BLaER1 treated with 17β-estradiol and CSF1 and Interleukin-3, amounts not matched to agents 10 nM and 100 nM (cell line): ENCODE measurements at regions not wholly inside any gene's neighbourhood (a gene's known extent, or its start where the extent isn't known, plus 50 kb on each side); places are given as distances from the start of the nearest gene placed in this dataset.

Source experiments
- H3K27ac ChIP-seq, 11 experiments: shearing (Covaris generic); formaldehyde crosslinking; 2 replicates each; pipeline ENCODE4 v1.8.1; 2022
- H3K27me3 ChIP-seq, 11 experiments: shearing (Covaris generic); formaldehyde crosslinking; 2 replicates each; pipeline ENCODE4 v1.8.1; 2022
- H3K36me3 ChIP-seq, 11 experiments: shearing (Covaris generic); formaldehyde crosslinking; 2 replicates each; pipeline ENCODE4 v1.8.1; 2022
- H3K4me1 ChIP-seq, 10 experiments: shearing (Covaris generic); formaldehyde crosslinking; 2 replicates each; pipeline ENCODE4 v1.8.1; 2022
- H3K4me2 ChIP-seq, 11 experiments: shearing (Covaris generic); formaldehyde crosslinking; 2 replicates each; pipeline ENCODE4 v1.8.1; 2022
- H3K4me3 ChIP-seq, 10 experiments: shearing (Covaris generic); formaldehyde crosslinking; 2 replicates each; pipeline ENCODE4 v1.8.1; 2022
- H3K9ac ChIP-seq, 11 experiments: shearing (Covaris generic); formaldehyde crosslinking; 2 replicates each; pipeline ENCODE4 v1.8.1; 2022
- H3K9me3 ChIP-seq, 11 experiments: shearing (Covaris generic); formaldehyde crosslinking; replicated peaks in 1 of 11; 2 replicates each; pipeline ENCODE4 v1.8.1; 2022
- H4K20me1 ChIP-seq, 11 experiments: shearing (Covaris generic); formaldehyde crosslinking; 2 replicates each; pipeline ENCODE4 v1.8.1; 2022
- Cebpa-rat ChIP-seq, 11 experiments: shearing (Covaris generic); IDR thresholded peaks; 2 replicates each; pipeline ENCODE4 v1.8.1; 2022

- no peak overlapping the region for H3K9ac ChIP-seq
- peaks cover 0 to 16% (median 0%) of the 10 kb centered on the region in 11 experiments; a peak in 4 of 22 replicates for H3K27me3 ChIP-seq
- no peak overlapping the region for H3K4me3 ChIP-seq
- H3K27ac ChIP-seq: no peak overlapping the region
- TF ChIP-seq Cebpa-rat (IDR thresholded peaks at IDR 0.05): no peak
- H4K20me1 ChIP-seq: 0 out of 22 replicates have a peak, but pooled peaks cover 0 to 7% (median 0%) of the 10 kb centered on the region in 11 experiments
- H3K4me1 ChIP-seq: peaks cover 0 to 20% (median 14%) of the 10 kb centered on the region in 10 experiments; a peak in 14 of 20 replicates
- peaks cover 0 to 27% (median 11%) of the 10 kb centered on the region in 11 experiments; a peak in 10 of 22 replicates for H3K9me3 ChIP-seq
- H3K36me3 ChIP-seq: no peaks in the 10 kb centered on the region
- no peak overlapping the region for H3K4me2 ChIP-seq
These were observed 76.0 kb upstream of the C1orf174 start for GRCh38 chr1:3975903-3976630.

GRCh38 chr1:3976821-3977220 is 76.7 kb upstream of the C1orf174 start:
- Histone ChIP-seq H3K9me3 (peaks cover 0 to 29% (median 11%) of the 10 kb centered on the region in 11 experiments; a peak in 10 of 22 replicates), H4K20me1 (peaks cover 0 to 10% (median 0%) of the 10 kb centered on the region in 11 experiments; a peak in 1 of 22 replicates), H3K36me3 (no peaks in the 10 kb centered on the region), H3K9ac (no peak overlapping the region), H3K4me2 (no peak overlapping the region), H3K27ac (no peak overlapping the region), H3K27me3 (peaks cover 0 to 23% (median 0%) of the 10 kb centered on the region in 11 experiments; a peak in 5 of 22 replicates), H3K4me3 (no peak overlapping the region), H3K4me1 (peaks cover 3 to 20% (median 15%) of the 10 kb centered on the region in 10 experiments)
- no peak for TF ChIP-seq Cebpa-rat (IDR thresholded peaks at IDR 0.05)

GRCh38 chr1:3978196-3978989 is 78.3 kb upstream of the C1orf174 start:
- TF ChIP-seq Cebpa-rat (IDR thresholded peaks at IDR 0.05): no peak
- peaks cover 0 to 39% (median 0%) of the 10 kb centered on the region in 11 experiments; a peak in 5 of 22 replicates for H3K27me3 ChIP-seq

GRCh38 chr1:3978990-3979325 is 78.9 kb upstream of the C1orf174 start:
- Histone ChIP-seq H3K27ac (no peak overlapping the region), H3K4me2 (no peak overlapping the region), H3K4me3 (no peak overlapping the region), H3K36me3 (no peaks in the 10 kb centered on the region), H3K9ac (no peak overlapping the region), H3K27me3 (peaks cover 0 to 41% (median 0%) of the 10 kb centered on the region in 11 experiments; a peak in 5 of 22 replicates), H3K9me3 (peaks cover 0 to 29% (median 11%) of the 10 kb centered on the region in 11 experiments; a peak in 10 of 22 replicates), H4K20me1 (peaks cover 0 to 13% (median 0%) of the 10 kb centered on the region in 11 experiments; a peak in 1 of 22 replicates), H3K4me1 (peaks cover 24 to 36% (median 33%) of the 10 kb centered on the region in 10 experiments)
- no peak for TF ChIP-seq Cebpa-rat (IDR thresholded peaks at IDR 0.05)

More at GRCh38 chr1:3978196-3978989, 78.3 kb upstream of the C1orf174 start:
- Histone ChIP-seq H3K27ac (no peak overlapping the region), H3K9me3 (peaks cover 0 to 29% (median 11%) of the 10 kb centered on the region in 11 experiments; a peak in 10 of 22 replicates), H4K20me1 (peaks cover 0 to 13% (median 0%) of the 10 kb centered on the region in 11 experiments; a peak in 1 of 22 replicates), H3K4me1 (peaks cover 19 to 31% (median 28%) of the 10 kb centered on the region in 10 experiments), H3K36me3 (no peaks in the 10 kb centered on the region), H3K9ac (no peak overlapping the region), H3K4me3 (no peak overlapping the region), H3K4me2 (no peak overlapping the region)

GRCh38 chr1:3981261-3981660 is 81.2 kb upstream of the C1orf174 start:
- no peak for TF ChIP-seq Cebpa-rat (IDR thresholded peaks at IDR 0.05)
- H3K9me3 ChIP-seq: peaks cover 0 to 29% (median 11%) of the 10 kb centered on the region in 11 experiments; a peak in 10 of 22 replicates
- peaks cover 0 to 20% (median 0%) of the 10 kb centered on the region in 11 experiments; a peak in 3 of 22 replicates for H4K20me1 ChIP-seq
- no peak overlapping the region for H3K4me3 ChIP-seq
- peaks cover 37 to 51% (median 45%) of the 10 kb centered on the region in 10 experiments for H3K4me1 ChIP-seq
- H3K27me3 ChIP-seq: peaks cover 0 to 44% (median 0%) of the 10 kb centered on the region in 11 experiments; a peak in 5 of 22 replicates
- H3K9ac ChIP-seq: peak overlapping the region in 2 of 11 experiments; percentile 48 to 64; a peak in 2 of 22 replicates
- no peaks in the 10 kb centered on the region for H3K36me3 ChIP-seq
- H3K4me2 ChIP-seq: peak overlapping the region in 9 of 11 experiments; percentile 73 to 94 (median 85); a peak in 18 of 22 replicates
- H3K27ac ChIP-seq: peak overlapping the region in 3 of 11 experiments; percentile 69 to 78 (median 74); a peak in 5 of 22 replicates

GRCh38 chr1:3981746-3982505 is 81.9 kb upstream of the C1orf174 start:
- Histone ChIP-seq H3K36me3 (no peaks in the 10 kb centered on the region), H3K4me1 (peaks cover 37 to 51% (median 45%) of the 10 kb centered on the region in 10 experiments), H3K9me3 (peaks cover 0 to 29% (median 11%) of the 10 kb centered on the region in 11 experiments; a peak in 10 of 22 replicates), H3K4me3 (0 out of 20 replicates have a peak overlapping the region, but pooled peaks of 1 of the 10 experiments have one; percentile 31), H3K27ac (peak overlapping the region in 6 of 11 experiments; percentile 8 to 78 (median 69); a peak in 9 of 22 replicates), H3K27me3 (peaks cover 0 to 50% (median 0%) of the 10 kb centered on the region in 11 experiments; a peak in 5 of 22 replicates), H3K9ac (peak overlapping the region in 6 of 11 experiments; percentile 0 to 64 (median 35); a peak in 6 of 22 replicates), H3K4me2 (peak overlapping the region; percentile 49 to 94 (median 81); a peak in 21 of 22 replicates), H4K20me1 (peaks cover 0 to 20% (median 0%) of the 10 kb centered on the region in 11 experiments; a peak in 3 of 22 replicates)
- TF ChIP-seq Cebpa-rat (IDR thresholded peaks at IDR 0.05): no peak

GRCh38 chr1:3983181-3983580 is 83.1 kb upstream of the C1orf174 start:
- H4K20me1 ChIP-seq: peaks cover 0 to 16% (median 0%) of the 10 kb centered on the region in 11 experiments; a peak in 3 of 22 replicates
- H3K36me3 ChIP-seq: no peaks in the 10 kb centered on the region
- peaks cover 0 to 29% (median 11%) of the 10 kb centered on the region in 11 experiments; a peak in 10 of 22 replicates for H3K9me3 ChIP-seq
- H3K27me3 ChIP-seq: peaks cover 0 to 55% (median 0%) of the 10 kb centered on the region in 11 experiments; a peak in 5 of 22 replicates
- H3K27ac ChIP-seq: peak overlapping the region in 6 of 11 experiments; percentile 8 to 85 (median 72); a peak in 12 of 22 replicates
- H3K4me1 ChIP-seq: peaks cover 37 to 51% (median 45%) of the 10 kb centered on the region in 10 experiments
- H3K4me3 ChIP-seq: no peak overlapping the region
- H3K9ac ChIP-seq: peak overlapping the region in 5 of 11 experiments; percentile 2 to 69 (median 41); a peak in 6 of 22 replicates
- TF ChIP-seq Cebpa-rat (IDR thresholded peaks at IDR 0.05): no peak
- H3K4me2 ChIP-seq: peak overlapping the region; percentile 15 to 94 (median 81); a peak in 20 of 22 replicates
